ENCODE measurements at regions not wholly inside any gene's neighbourhood (a gene's known extent, or its start where the extent isn't known, plus 50 kb on each side); places are given as distances from the start of the nearest gene placed in this dataset.

GRCh38 chr19:28239270-28239669, 973.7 kb downstream of the UQCRFS1 start:
- no peak for DNase-seq (ENCODE audit: low read depth in 2 of 2)

GRCh38 chr19:28238270-28238820, 974.6 kb downstream of the UQCRFS1 start:
- no peak for DNase-seq (ENCODE audit: low read depth in 2 of 2)

- no peak for DNase-seq (ENCODE audit: low read depth in 2 of 2)
Observed at GRCh38 chr19:28235606-28236125, 977.3 kb downstream of the UQCRFS1 start.

- DNase-seq (ENCODE audit: low read depth in 2 of 2): no peak
Observed at GRCh38 chr19:28234637-28235036, 978.3 kb downstream of the UQCRFS1 start.

- no peak for DNase-seq (ENCODE audit: low read depth in 2 of 2)
Observed at GRCh38 chr19:28228854-28229253, 984.1 kb downstream of the UQCRFS1 start.

- DNase-seq (ENCODE audit: low read depth in 2 of 2): no peak
Observed at GRCh38 chr19:28224441-28224840, 988.5 kb downstream of the UQCRFS1 start.

- no peak for DNase-seq (ENCODE audit: low read depth in 2 of 2)
Observed at GRCh38 chr19:28221736-28222135, 991.2 kb downstream of the UQCRFS1 start.

- no peak for DNase-seq (ENCODE audit: low read depth in 2 of 2)
Observed at GRCh38 chr19:28218728-28219127, 994.2 kb downstream of the UQCRFS1 start.

- DNase-seq (ENCODE audit: low read depth in 2 of 2): no peak
Observed at GRCh38 chr19:28217022-28217421, 995.9 kb downstream of the UQCRFS1 start.

GRCh38 chr19:28213470-28214082, 999.4 kb downstream of the UQCRFS1 start:
- DNase-seq (ENCODE audit: low read depth in 2 of 2): no peak

GRCh38 chr19:28210886-28211285, 1002.1 kb downstream of the UQCRFS1 start:
- DNase-seq (ENCODE audit: low read depth in 2 of 2): no peak

- DNase-seq (ENCODE audit: low read depth in 2 of 2): no peak
Observed at GRCh38 chr19:28208745-28209144, 1004.2 kb downstream of the UQCRFS1 start.

- DNase-seq (ENCODE audit: low read depth in 2 of 2): no peak
Observed at GRCh38 chr19:28207244-28207643, 1005.7 kb downstream of the UQCRFS1 start.

- DNase-seq (ENCODE audit: low read depth in 2 of 2): no peak
Observed at GRCh38 chr19:28201462-28201943, 1011.4 kb downstream of the UQCRFS1 start.

- DNase-seq (ENCODE audit: low read depth in 2 of 2): no peak
Observed at GRCh38 chr19:28199323-28199722, 1013.6 kb downstream of the UQCRFS1 start.

- DNase-seq (ENCODE audit: low read depth in 2 of 2): no peak
Observed at GRCh38 chr19:28196961-28197360, 1016.0 kb downstream of the UQCRFS1 start.

GRCh38 chr19:28196101-28196500, 1016.9 kb downstream of the UQCRFS1 start:
- no peak for DNase-seq (ENCODE audit: low read depth in 2 of 2)

GRCh38 chr19:28185646-28186045, 1027.3 kb downstream of the UQCRFS1 start:
- no peak for DNase-seq (ENCODE audit: low read depth in 2 of 2)

- no peak for DNase-seq (ENCODE audit: low read depth in 2 of 2)
Observed at GRCh38 chr19:28184997-28185396, 1028.0 kb downstream of the UQCRFS1 start.

GRCh38 chr19:28176193-28176592, 1036.8 kb downstream of the UQCRFS1 start:
- no peak for DNase-seq (ENCODE audit: low read depth in 2 of 2)

- DNase-seq (ENCODE audit: low read depth in 2 of 2): no peak
Observed at GRCh38 chr19:28171983-28172382, 1041.0 kb downstream of the UQCRFS1 start.

GRCh38 chr19:28170066-28170465, 1042.9 kb downstream of the UQCRFS1 start:
- DNase-seq (ENCODE audit: low read depth in 2 of 2): no peak

GRCh38 chr19:28169168-28169887, 1043.6 kb downstream of the UQCRFS1 start:
- DNase-seq (ENCODE audit: low read depth in 2 of 2): no peak
